Gastroesophageal sphincter (tissue), 4 donors: ENCODE measurements at regions not wholly inside any gene's neighbourhood (a gene's known extent, or its start where the extent isn't known, plus 50 kb on each side); places are given as distances from the start of the nearest gene placed in this dataset.

Experiments
- ATAC-seq: fragments of 150-250 bp; one replicate; pipeline ENCODE4 v1.9.1; 2016; ENCODE audit warnings: mild to moderate bottlenecking, moderate library complexity
- H3K27ac ChIP-seq, 4 donors: fragments of 200-600 bp; sonication (generic) in 3 of 4; 1 replicate in 3 of 4; 2 replicates in 1 of 4; pipeline ENCODE4 v1.5.1; 2016 to 2019
- H3K27me3 ChIP-seq: fragments of 200-600 bp; sonication (generic); one replicate; pipeline ENCODE4 v1.5.1; 2019
- H3K36me3 ChIP-seq, 2 donors: fragments of 200-600 bp; sonication (generic); one replicate each; pipeline ENCODE4 v1.5.1; 2019; ENCODE audit warnings: control low read depth in 1 of 2
- H3K4me1 ChIP-seq, 3 donors: fragments of 200-600 bp; sonication (generic); 1 replicate in 2 of 3; 2 replicates in 1 of 3; pipeline ENCODE4 v1.5.1; 2016 to 2019; ENCODE audit warnings: control low read depth in 2 of 3
- H3K4me3 ChIP-seq, 2 donors: fragments of 200-600 bp; sonication (generic); one replicate each; pipeline ENCODE4 v1.5.1; 2019; ENCODE audit warnings: mild to moderate bottlenecking in 1 of 2, moderate library complexity in 1 of 2
- H3K9me3 ChIP-seq, 3 donors: fragments of 200-600 bp; sonication (generic); one replicate each; pipeline ENCODE4 v1.5.1; 2017 to 2019; ENCODE audit warnings: control low read depth in 2 of 3
- EP300 ChIP-seq: sonication (generic); formaldehyde crosslinking; IDR thresholded peaks from one replicate; pipeline ENCODE4 v1.6.1; 2017; ENCODE audit warnings: antibody characterized with exemption, mild to moderate bottlenecking
- POLR2A ChIP-seq, 2 donors: fragments of 450-650 bp; IDR thresholded peaks; one replicate each; pipeline ENCODE4 v1.6.1; 2017; ENCODE audit warnings: antibody characterized with exemption in 2 of 2, mild to moderate bottlenecking in 2 of 2, moderate library complexity in 1 of 2
- POLR2AphosphoS5 ChIP-seq: sonication (generic); formaldehyde crosslinking; IDR thresholded peaks from one replicate; pipeline ENCODE4 v1.6.1; 2017; ENCODE audit warnings: antibody characterized with exemption
- WGBS, 2 donors: methylation state at CpG; one replicate each; pipeline ENCODE4 v1.1.5; 2018; ENCODE audit warnings: low coverage in 1 of 2; 5-methylcytosine and 5-hydroxymethylcytosine counted together
- TF ChIP-seq, protein P1 (sequence below), 4 experiments: fragments of 200-600 bp in 2 of 4; fragments of 450-650 bp in 2 of 4; sonication (generic) in 1 of 4; IDR thresholded peaks; one replicate each; pipeline ENCODE4 v1.5.1; 2017 to 2019; ENCODE audit warnings: antibody characterized with exemption in 4 of 4, mild to moderate bottlenecking in 2 of 4, moderate library complexity in 2 of 4

DNA sequence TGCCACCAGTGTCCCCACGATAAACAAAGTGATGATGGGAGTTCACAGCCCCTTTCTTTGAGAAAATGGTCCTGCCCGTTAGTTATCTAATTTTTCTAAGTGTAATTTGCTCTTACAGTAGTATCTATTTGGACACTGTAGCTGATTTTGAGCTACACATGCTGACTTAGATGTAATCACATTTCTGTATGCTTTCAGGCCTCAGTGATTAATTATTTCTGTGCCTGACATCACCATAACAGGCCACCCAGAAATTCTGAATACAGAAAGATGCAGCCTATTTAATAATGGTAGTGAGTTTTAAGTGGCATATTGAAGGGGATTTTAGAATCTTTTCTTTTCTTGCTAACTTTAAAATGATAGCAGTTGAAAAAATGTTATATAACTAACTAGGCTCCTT, 147.6 kb upstream of the ANXA10 start:
- Histone ChIP-seq H3K36me3 (no peaks in the 10 kb centered on the region), H3K4me1 (peaks cover 0 to 5% (median 0%) of the 10 kb centered on the region in 3 donors), H3K4me3 (no peak overlapping the region), H3K27me3 (no peaks in the 10 kb centered on the region), H3K27ac (no peak overlapping the region), H3K9me3 (no peaks in the 10 kb centered on the region)
- TF ChIP-seq POLR2AphosphoS5 (no peak), EP300 (no peak), POLR2A (IDR thresholded peaks at IDR 0.05) (no peak)
- TF ChIP-seq, protein P1, sequence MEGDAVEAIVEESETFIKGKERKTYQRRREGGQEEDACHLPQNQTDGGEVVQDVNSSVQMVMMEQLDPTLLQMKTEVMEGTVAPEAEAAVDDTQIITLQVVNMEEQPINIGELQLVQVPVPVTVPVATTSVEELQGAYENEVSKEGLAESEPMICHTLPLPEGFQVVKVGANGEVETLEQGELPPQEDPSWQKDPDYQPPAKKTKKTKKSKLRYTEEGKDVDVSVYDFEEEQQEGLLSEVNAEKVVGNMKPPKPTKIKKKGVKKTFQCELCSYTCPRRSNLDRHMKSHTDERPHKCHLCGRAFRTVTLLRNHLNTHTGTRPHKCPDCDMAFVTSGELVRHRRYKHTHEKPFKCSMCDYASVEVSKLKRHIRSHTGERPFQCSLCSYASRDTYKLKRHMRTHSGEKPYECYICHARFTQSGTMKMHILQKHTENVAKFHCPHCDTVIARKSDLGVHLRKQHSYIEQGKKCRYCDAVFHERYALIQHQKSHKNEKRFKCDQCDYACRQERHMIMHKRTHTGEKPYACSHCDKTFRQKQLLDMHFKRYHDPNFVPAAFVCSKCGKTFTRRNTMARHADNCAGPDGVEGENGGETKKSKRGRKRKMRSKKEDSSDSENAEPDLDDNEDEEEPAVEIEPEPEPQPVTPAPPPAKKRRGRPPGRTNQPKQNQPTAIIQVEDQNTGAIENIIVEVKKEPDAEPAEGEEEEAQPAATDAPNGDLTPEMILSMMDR (IDR thresholded peaks at IDR 0.05), result no peak
- 61 to 71% methylated on average over 2 of the region's 2 CpGs for WGBS, 2 donors
- no peak for ATAC-seq

DNA sequence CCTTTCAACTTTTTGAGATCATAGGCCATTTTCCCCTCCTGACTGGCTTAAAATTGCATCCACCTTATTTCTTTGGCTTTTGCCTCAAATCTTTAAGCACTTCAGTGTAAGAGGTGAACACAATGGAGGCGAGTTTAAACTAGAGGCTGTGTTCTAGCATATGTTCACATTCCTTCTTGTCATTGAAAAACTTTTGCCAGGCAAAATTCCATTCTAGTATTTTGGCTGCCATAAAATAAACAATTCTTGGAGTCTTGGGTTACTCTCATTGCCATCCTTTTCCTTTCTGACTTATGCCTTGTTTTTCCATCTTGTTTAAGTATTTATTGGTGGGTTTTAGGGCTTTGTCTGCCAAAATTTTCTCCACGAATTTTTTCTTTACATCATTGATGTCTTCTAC, 137.3 kb upstream of the ANXA10 start:
- no peaks in the 10 kb centered on the region for H3K27me3 ChIP-seq
- no peak overlapping the region for H3K4me3 ChIP-seq
- H3K36me3 ChIP-seq, result no peaks in the 10 kb centered on the region
- WGBS, 2 donors, result 10 to 42% methylated on average over 2 of the region's 2 CpGs
- no peak overlapping the region for H3K27ac ChIP-seq
- ATAC-seq, result no peak
- H3K4me1 ChIP-seq, result peaks cover 0 to 3% (median 0%) of the 10 kb centered on the region in 3 donors
- TF ChIP-seq, protein P1 (IDR thresholded peaks at IDR 0.05), result no peak
- TF ChIP-seq POLR2A (IDR thresholded peaks at IDR 0.05), result no peak
- no peak for TF ChIP-seq POLR2AphosphoS5
- no peak for TF ChIP-seq EP300
- H3K9me3 ChIP-seq, result no peaks in the 10 kb centered on the region

GRCh38 chr4:167956676-167957075, 135.7 kb upstream of the ANXA10 start:
- Histone ChIP-seq H3K4me3 (no peak overlapping the region), H3K9me3 (no peaks in the 10 kb centered on the region), H3K27ac (no peak overlapping the region), H3K36me3 (no peaks in the 10 kb centered on the region), H3K4me1 (peaks cover 0 to 3% (median 0%) of the 10 kb centered on the region in 3 donors), H3K27me3 (no peaks in the 10 kb centered on the region)
- no peak for TF ChIP-seq EP300
- TF ChIP-seq POLR2AphosphoS5, result no peak
- TF ChIP-seq POLR2A (IDR thresholded peaks at IDR 0.05), result no peak
- TF ChIP-seq, protein P1 (IDR thresholded peaks at IDR 0.05), result no peak
- no peak for ATAC-seq

DNA sequence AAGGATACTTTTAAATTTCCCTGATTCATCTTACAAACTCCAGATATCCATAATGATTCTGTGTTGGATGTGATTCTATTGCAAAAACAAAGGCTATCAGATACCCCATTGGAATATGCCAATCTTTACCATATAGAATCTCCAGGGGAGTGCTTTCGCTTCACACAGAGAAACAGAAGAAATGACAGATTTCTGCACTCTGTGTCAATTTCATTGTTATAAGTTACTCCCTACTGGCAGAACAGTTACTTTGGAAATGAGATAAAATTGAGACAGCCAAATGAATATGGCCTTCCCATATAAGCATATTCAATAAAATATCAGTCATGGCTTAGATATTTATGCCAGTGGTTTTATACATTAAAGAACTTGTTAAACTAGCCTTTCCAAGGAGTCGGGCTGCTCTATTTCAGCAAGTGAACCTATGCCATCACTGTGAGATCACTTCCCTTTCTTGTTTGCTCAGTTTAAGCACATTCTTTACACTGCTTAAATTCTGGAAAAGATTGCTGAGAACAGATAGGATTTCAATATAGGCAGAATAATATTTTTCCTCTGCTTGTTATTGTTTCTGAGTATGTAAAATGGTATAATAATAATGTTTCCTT, 127.5 kb upstream of the ANXA10 start:
- H3K27ac ChIP-seq, result no peak overlapping the region
- no peak overlapping the region for H3K4me3 ChIP-seq
- 71 to 100% methylated on average over 2 of the region's 2 CpGs for WGBS, 2 donors
- no peak for ATAC-seq
- H3K4me1 ChIP-seq, result no peaks in the 10 kb centered on the region
- TF ChIP-seq POLR2AphosphoS5 (no peak), EP300 (no peak), POLR2A (IDR thresholded peaks at IDR 0.05) (no peak)
- TF ChIP-seq, protein P1 (IDR thresholded peaks at IDR 0.05), result no peak
- H3K27me3 ChIP-seq, result no peaks in the 10 kb centered on the region
- no peaks in the 10 kb centered on the region for H3K36me3 ChIP-seq
- H3K9me3 ChIP-seq, result no peaks in the 10 kb centered on the region

DNA sequence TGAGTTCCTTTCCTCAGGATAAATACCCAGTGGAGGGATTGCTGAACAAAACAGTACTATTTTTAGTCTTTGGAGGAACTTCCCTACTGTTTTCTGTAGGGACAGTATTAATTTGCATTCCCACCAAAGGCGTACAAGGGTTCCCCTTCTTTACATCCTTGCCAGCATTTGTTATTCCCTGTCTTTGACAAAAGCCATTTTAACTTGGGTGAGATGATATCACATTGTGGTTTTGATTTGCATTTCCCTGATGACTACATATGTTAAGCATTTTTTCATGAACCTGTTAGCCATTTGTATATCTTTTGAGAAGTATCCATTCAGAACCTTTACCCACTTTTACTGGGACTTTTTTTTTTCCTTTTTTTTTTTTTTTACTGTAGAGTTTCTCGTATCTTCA, 126.2 kb upstream of the ANXA10 start:
- no peaks in the 10 kb centered on the region for H3K4me1 ChIP-seq
- no peak overlapping the region for H3K27ac ChIP-seq
- no peaks in the 10 kb centered on the region for H3K36me3 ChIP-seq
- H3K4me3 ChIP-seq, result no peak overlapping the region
- H3K9me3 ChIP-seq, result no peaks in the 10 kb centered on the region
- TF ChIP-seq EP300 (no peak), POLR2A (IDR thresholded peaks at IDR 0.05) (no peak), POLR2AphosphoS5 (no peak)
- TF ChIP-seq, protein P1 (IDR thresholded peaks at IDR 0.05), result no peak
- no peak for ATAC-seq
- WGBS, 2 donors, result 89% methylated on average over 2 of the region's 2 CpGs; no CpG with 5 or more reads in 1 of the 2 donors
- H3K27me3 ChIP-seq, result no peaks in the 10 kb centered on the region
